Heart left ventricle (tissue), 13 donors: ENCODE measurements at regions not wholly inside any gene's neighbourhood (a gene's known extent, or its start where the extent isn't known, plus 50 kb on each side); places are given as distances from the start of the nearest gene placed in this dataset.

Experiments used
- POLR2A ChIP-seq, 2 donors: fragments of 450-650 bp; IDR thresholded peaks; one replicate each; pipeline ENCODE4 v1.6.1; 2017; ENCODE audit warnings: antibody characterized with exemption in 2 of 2, mild to moderate bottlenecking in 2 of 2, moderate library complexity in 2 of 2
- TF ChIP-seq, protein P1 (sequence below), 12 donors: fragments of 200-600 bp; sonication (generic) in 4 of 12; IDR thresholded peaks; one replicate each; pipeline versions ENCODE4 v1.5.0 to v1.8.0; 2018 to 2022; ENCODE audit warnings: antibody characterized with exemption in 12 of 12, mild to moderate bottlenecking in 5 of 12
- donor health status: ischemic (EF 13 %, LVEDD 7.1; RV severe dilation, severe dysfunction).
- donor health status: DM: no; HTN: yes; CAD: no.
- donor health status: DM: no; HTN: no; CAD: no.
- donor health status: ischemic (EF 25% LVEDD 6.9; RV normal size, moderate dysfunction).
- donor health status: ischemic (EF 25% LVEDD 5.7; RV mildly dilated, moderate dysfunction).
- donor health status: ischemic (EF 35%, LVEDD 5.7; RV mildly dilated, moderate dysfunction).
- donor health status: nonischemic (EF 11% LVEDD 7.7; RV severe dilation, severe dysfunction).
- donor health status: DM: yes; HTN: yes; CAD: no.
- donor health status: PGD.
- donor health status: ischemic (EF 29% LVEDD 5.4; RV normal size, mild dysfunction).
- donor health status: nonischemic (EF 23%, LVEDD 6.1; RV moderate dilation, normal function).

DNA sequence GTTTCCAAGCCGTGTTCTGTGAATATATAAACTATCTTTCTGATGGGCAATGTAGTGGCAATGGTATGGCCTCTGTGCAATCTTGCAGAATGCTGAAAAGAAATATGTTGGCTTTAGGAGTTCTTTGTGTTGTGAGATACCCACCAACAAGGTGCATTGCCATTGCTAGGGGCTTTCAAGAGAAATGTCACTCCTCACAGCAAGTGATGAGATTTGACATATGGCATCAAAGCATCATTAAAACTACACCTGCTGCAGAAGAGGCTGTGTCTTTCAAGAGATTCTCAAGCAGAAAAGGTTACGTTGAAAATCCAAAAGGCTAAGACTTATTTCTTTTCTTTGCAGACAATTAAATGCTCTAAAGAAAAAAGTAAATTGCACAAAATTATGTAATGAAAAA, 1110.8 kb downstream of the CBLN2 start:
- TF ChIP-seq, protein P1, sequence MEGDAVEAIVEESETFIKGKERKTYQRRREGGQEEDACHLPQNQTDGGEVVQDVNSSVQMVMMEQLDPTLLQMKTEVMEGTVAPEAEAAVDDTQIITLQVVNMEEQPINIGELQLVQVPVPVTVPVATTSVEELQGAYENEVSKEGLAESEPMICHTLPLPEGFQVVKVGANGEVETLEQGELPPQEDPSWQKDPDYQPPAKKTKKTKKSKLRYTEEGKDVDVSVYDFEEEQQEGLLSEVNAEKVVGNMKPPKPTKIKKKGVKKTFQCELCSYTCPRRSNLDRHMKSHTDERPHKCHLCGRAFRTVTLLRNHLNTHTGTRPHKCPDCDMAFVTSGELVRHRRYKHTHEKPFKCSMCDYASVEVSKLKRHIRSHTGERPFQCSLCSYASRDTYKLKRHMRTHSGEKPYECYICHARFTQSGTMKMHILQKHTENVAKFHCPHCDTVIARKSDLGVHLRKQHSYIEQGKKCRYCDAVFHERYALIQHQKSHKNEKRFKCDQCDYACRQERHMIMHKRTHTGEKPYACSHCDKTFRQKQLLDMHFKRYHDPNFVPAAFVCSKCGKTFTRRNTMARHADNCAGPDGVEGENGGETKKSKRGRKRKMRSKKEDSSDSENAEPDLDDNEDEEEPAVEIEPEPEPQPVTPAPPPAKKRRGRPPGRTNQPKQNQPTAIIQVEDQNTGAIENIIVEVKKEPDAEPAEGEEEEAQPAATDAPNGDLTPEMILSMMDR (IDR thresholded peaks at IDR 0.05), result no peak
- no peak for TF ChIP-seq POLR2A (IDR thresholded peaks at IDR 0.05)
